ENCODE measurements at regions not wholly inside any gene's neighbourhood (a gene's known extent, or its start where the extent isn't known, plus 50 kb on each side); places are given as distances from the start of the nearest gene placed in this dataset.

DNA sequence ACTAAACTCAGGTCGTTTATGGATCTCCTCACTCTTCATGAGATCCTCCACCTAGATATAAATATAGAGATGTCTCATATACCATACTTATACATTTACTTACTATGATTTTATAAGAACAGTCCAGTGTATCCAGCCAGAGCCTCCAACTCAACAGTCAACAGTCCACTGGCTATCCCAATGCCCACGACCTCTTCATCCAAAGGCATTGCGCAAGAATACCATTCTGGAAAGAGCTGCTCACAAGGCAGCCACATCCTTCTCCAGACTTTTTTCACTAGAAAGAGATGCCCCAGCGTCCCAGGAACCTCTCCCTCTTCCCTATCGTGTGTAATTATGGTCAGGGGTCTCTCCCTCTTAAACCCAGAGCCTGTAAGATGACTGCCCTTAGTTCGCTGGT lies 448.8 kb downstream of the LRATD1 start:
- TF ChIP-seq, protein P1, sequence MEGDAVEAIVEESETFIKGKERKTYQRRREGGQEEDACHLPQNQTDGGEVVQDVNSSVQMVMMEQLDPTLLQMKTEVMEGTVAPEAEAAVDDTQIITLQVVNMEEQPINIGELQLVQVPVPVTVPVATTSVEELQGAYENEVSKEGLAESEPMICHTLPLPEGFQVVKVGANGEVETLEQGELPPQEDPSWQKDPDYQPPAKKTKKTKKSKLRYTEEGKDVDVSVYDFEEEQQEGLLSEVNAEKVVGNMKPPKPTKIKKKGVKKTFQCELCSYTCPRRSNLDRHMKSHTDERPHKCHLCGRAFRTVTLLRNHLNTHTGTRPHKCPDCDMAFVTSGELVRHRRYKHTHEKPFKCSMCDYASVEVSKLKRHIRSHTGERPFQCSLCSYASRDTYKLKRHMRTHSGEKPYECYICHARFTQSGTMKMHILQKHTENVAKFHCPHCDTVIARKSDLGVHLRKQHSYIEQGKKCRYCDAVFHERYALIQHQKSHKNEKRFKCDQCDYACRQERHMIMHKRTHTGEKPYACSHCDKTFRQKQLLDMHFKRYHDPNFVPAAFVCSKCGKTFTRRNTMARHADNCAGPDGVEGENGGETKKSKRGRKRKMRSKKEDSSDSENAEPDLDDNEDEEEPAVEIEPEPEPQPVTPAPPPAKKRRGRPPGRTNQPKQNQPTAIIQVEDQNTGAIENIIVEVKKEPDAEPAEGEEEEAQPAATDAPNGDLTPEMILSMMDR (IDR thresholded peaks at IDR 0.05; ENCODE audit: low read depth, low read length, poor library complexity, severe bottlenecking): no peak
- no peak for TF ChIP-seq EZH2phosphoT487 (IDR thresholded peaks at IDR 0.05; ENCODE audit: borderline replicate concordance, low read length)

All from DOHH2 (cell line).